Vagina (tissue), 2 donors: ENCODE measurements at regions not wholly inside any gene's neighbourhood (a gene's known extent, or its start where the extent isn't known, plus 50 kb on each side); places are given as distances from the start of the nearest gene placed in this dataset.

ENCODE experiments used
- POLR2A ChIP-seq, 2 donors: fragments of 450-650 bp; IDR thresholded peaks; one replicate each; pipeline ENCODE4 v1.6.1; 2017; ENCODE audit warnings: antibody characterized with exemption in 2 of 2, mild to moderate bottlenecking in 2 of 2, moderate library complexity in 2 of 2
- TF ChIP-seq, protein P1 (sequence below), 3 experiments: fragments of 450-650 bp in 2 of 3; fragments of 200-600 bp in 1 of 3; sonication (generic) in 1 of 3; IDR thresholded peaks; one replicate each; pipeline ENCODE4 v1.5.1; 2017 to 2019; ENCODE audit warnings: antibody characterized with exemption in 3 of 3, mild to moderate bottlenecking in 2 of 3, moderate library complexity in 2 of 3

- TF ChIP-seq, protein P1, sequence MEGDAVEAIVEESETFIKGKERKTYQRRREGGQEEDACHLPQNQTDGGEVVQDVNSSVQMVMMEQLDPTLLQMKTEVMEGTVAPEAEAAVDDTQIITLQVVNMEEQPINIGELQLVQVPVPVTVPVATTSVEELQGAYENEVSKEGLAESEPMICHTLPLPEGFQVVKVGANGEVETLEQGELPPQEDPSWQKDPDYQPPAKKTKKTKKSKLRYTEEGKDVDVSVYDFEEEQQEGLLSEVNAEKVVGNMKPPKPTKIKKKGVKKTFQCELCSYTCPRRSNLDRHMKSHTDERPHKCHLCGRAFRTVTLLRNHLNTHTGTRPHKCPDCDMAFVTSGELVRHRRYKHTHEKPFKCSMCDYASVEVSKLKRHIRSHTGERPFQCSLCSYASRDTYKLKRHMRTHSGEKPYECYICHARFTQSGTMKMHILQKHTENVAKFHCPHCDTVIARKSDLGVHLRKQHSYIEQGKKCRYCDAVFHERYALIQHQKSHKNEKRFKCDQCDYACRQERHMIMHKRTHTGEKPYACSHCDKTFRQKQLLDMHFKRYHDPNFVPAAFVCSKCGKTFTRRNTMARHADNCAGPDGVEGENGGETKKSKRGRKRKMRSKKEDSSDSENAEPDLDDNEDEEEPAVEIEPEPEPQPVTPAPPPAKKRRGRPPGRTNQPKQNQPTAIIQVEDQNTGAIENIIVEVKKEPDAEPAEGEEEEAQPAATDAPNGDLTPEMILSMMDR (IDR thresholded peaks at IDR 0.05): no peak
- no peak for TF ChIP-seq POLR2A (IDR thresholded peaks at IDR 0.05)
Measured at GRCh38 chr3:992871-993270, 100.0 kb upstream of the CNTN6 start.
